D721Med (cell line): ENCODE measurements at regions not wholly inside any gene's neighbourhood (a gene's known extent, or its start where the extent isn't known, plus 50 kb on each side); places are given as distances from the start of the nearest gene placed in this dataset.

ENCODE experiments used
- DNase-seq: peaks from one replicate; pipeline ENCODE4 v3.0.0; 2011; ENCODE audit warnings: low spot score; ENCODE audit not compliant: insufficient read length
- FAIRE-seq: peaks from 2 replicates; lab custom pipeline; 2011; peaks lifted over from hg19 to GRCh38; lab: Jason Lieb, UNC
- TF ChIP-seq, protein P1 (sequence below): IDR thresholded peaks from 2 replicates; pipeline ENCODE4 v1.5.1; 2012; ENCODE audit warnings: mild to moderate bottlenecking, control low read depth; ENCODE audit not compliant: insufficient read depth; ENCODE audit errors: missing control alignments

DNA sequence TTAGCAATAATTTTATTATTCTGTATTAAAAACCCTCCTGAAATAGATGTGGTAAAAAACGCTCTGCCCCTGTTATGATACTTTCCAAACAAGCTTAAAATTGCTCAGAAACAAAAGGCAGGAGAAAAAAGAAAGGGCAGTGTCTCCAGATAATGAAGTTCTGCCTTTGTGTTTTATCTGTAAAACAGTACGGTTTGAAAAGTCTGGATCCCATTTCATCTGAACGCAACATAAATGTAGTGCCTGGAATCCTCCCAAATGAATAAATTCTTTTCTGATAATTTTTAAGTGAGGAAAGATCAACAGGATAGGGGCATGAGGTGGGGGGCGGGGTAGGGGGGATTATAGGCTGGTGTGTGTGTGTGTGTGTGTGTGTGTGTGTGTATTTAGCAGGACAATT, 87.5 kb upstream of the SOX9 start:
- TF ChIP-seq, protein P1, sequence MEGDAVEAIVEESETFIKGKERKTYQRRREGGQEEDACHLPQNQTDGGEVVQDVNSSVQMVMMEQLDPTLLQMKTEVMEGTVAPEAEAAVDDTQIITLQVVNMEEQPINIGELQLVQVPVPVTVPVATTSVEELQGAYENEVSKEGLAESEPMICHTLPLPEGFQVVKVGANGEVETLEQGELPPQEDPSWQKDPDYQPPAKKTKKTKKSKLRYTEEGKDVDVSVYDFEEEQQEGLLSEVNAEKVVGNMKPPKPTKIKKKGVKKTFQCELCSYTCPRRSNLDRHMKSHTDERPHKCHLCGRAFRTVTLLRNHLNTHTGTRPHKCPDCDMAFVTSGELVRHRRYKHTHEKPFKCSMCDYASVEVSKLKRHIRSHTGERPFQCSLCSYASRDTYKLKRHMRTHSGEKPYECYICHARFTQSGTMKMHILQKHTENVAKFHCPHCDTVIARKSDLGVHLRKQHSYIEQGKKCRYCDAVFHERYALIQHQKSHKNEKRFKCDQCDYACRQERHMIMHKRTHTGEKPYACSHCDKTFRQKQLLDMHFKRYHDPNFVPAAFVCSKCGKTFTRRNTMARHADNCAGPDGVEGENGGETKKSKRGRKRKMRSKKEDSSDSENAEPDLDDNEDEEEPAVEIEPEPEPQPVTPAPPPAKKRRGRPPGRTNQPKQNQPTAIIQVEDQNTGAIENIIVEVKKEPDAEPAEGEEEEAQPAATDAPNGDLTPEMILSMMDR = no peak
- FAIRE-seq = no peak
- no peak for DNase-seq

DNA sequence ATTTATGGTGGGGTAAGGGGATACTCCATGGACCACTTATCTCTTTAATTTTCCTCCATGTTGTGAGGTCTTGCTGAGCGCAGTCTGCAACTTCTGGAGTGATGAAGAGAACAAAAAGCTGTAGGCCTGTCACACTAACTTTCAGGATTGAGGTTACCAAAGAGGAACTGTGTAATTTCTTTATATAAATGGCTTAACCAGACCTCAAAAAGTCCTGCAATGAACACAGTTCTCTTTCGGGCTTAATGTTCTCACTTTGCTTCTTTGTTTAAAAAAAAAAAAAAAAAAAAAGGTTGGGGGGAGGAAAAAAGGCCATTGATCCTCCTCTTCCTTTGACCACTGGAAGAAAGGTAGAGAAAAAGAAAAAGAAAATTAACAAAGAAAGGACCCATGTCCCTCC, 86.8 kb upstream of the SOX9 start:
- no peak for FAIRE-seq
- no peak for DNase-seq

DNA sequence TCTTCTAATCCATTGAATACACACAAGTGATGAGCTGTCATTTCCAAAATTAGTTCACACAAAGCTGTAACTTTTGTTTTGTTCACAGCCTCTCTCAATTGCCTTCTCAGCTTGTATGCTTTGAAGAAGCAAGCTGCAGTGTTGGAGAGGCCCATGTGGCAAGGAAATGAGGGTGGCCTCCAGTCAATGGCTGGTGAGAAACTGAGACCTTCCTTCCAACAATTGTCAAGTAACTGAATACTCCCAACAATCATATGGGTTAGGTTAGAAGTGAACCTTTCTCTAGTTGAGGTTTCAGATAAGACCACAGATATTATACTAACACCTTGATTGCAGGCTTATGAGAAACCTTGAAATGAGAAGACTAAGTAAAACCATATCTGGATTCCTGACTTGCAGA, 82.4 kb upstream of the SOX9 start:
- TF ChIP-seq, protein P1 = no peak
- no peak for FAIRE-seq
- no peak for DNase-seq

More for the DNA sequence above, 86.8 kb upstream of the SOX9 start:
- TF ChIP-seq, protein P1 = no peak

DNA sequence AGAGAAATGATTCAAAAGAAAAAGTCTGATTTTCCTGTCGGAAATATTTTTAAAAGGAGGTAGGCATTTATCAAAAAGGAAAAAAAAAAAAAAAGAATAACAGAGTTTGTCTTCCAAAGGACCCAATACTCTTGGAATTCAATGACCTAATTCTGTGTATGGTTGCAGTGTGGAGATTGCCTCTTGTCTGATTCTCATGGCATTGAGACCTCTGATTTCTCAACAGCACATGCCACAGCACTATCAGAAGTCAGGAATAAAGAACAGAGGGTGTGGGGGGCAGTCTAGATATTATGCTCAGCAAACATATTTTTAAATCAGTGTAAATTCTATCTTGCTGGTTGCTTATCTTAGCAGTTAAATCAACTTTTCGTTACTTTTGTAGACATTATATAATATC, 81.3 kb upstream of the SOX9 start:
- FAIRE-seq (no peak), DNase-seq (no peak)
- TF ChIP-seq, protein P1 = no peak

DNA sequence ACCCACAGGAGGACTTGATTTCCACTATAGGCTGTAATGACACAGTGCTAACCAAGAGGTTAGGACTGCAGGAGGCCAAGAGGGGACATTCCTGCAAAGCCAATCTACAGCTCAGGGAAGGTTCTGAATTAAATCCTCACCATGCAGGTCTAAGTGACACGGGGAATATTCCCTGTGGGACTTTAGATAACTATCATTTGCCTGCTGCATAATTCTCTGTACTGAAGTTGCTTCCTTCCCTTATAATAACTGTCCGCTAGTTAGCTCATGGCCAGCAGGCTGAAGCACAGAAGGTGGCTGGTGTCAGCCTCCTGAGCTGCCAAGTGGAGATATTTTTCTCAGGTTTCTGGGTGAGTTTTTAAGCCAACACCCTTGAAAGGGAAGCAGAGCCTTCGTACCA, 74.6 kb upstream of the SOX9 start:
- TF ChIP-seq, protein P1 = no peak
- no peak for DNase-seq
- FAIRE-seq = no peak

DNA sequence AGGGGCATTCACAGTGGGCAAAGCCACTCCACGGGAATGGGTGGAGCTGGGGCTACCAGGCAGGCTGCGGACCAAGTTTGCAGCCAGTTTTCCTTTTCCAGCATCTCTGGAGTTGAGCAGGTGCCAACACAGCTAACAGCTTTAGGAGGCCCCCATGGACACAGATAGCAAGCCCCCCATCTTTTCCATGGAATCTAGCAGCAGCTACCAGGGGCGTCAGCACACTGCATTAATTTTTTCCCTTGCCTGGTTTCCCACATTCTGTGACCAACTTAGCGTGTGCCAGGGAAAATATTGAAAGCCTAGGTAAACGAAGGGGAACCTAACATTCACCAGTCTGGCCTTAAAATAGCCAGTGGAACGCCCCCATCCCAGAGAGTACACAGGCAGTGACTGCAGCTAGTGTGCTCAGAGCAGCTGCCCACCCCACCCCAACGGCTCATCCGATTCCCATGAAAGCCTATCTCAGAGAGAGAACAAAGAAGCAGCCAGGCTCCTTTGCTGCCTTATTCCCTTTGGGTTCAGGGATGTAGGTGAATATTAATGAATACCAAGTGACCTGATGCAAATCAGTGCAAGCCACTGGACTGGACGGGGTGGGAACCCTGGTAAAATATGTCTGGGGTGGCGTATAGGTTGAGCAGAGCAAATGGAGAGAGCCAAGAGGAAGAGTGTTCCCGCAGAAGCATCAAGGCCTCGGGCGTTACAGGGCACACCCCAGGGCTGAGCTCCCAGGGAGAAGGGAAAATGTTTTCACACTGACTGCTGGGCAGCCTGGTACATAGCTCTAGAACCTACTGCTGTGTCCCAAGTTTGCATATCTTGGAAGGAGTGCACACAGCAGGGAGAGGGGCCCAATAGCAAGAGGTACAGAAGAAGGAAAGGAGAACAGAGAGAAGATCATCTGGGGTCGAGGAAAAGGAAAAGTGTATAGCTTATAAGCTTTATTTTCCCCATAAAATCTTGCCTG, 73.9 kb upstream of the SOX9 start:
- no peak for DNase-seq
- FAIRE-seq = no peak

More for the DNA sequence above, 73.9 kb upstream of the SOX9 start:
- TF ChIP-seq, protein P1 = no peak
